ENCODE measurements at regions not wholly inside any gene's neighbourhood (a gene's known extent, or its start where the extent isn't known, plus 50 kb on each side); places are given as distances from the start of the nearest gene placed in this dataset.
A peak's percentile ranks its signal among the peaks of the same experiment; 100 is the strongest.

DNA sequence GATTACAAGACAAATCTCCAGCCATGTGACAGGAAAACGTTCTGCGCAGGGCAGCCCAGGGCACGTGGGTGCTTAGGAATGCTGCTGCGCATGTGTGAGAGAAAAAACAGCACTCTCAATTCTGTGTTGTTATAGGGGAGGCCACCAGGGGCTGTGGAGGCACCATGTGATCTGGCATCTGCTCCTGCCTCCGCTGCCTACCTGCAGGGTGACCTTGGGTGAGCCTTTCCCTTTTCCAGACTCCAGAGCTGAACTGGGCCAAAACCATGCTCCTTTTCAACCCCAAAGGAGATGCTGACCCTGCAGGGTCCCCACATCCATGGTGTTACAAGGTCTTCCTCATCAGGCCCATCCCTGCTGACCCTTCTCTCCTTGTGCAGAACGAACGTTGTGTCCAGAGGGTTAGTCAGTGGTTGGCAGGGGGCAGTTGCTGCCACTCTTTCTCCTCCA lies 81.5 kb upstream of the RASGRF1 start:
- peaks cover 25 to 41% of the 10 kb centered on the region in 2 experiments for H3K4me1 ChIP-seq (ENCODE audit: control insufficient read depth in 1 of 2, insufficient read depth in 2 of 2, low read length in 2 of 2)
- no peak overlapping the region for H3K4me2 ChIP-seq (ENCODE audit: low read length)
- no peaks in the 10 kb centered on the region; the same call in 1 of the 2 replicates for H3K27me3 ChIP-seq (ENCODE audit: insufficient read depth, low read length)
- no peak overlapping the region for H2AFZ ChIP-seq (ENCODE audit: low read depth, low read length, poor library complexity, severe bottlenecking)
- intact Hi-C loops (cut with micrococcal nuclease), result no loop called here
- BruUV-seq (replicated peaks), result no TSS peak
- RAD21 ChIA-PET (ENCODE audit: low non-redundant PET in 1 of 2, low total read pairs in 2 of 2, uncharacterized antibody in 2 of 2, unreplicated experiment in 2 of 2), result no interaction called here
- H3K9me3 ChIP-seq (ENCODE audit: control insufficient read depth in 1 of 2, insufficient read depth in 1 of 2, low read depth in 1 of 2, low read length in 2 of 2), result no peaks in the 10 kb centered on the region
- H3K36me3 ChIP-seq (ENCODE audit: control insufficient read depth in 1 of 2, insufficient read depth in 2 of 2, low read length in 2 of 2), result no peaks in the 10 kb centered on the region
- H3K9ac ChIP-seq (ENCODE audit: low read length), result no peak overlapping the region
- H3K4me3 ChIP-seq (replicated peaks in 1 of 2; ENCODE audit: low read depth in 1 of 2, low read length in 2 of 2), result no peak overlapping the region
- CTCF ChIA-PET, result interaction anchor here (3.2 kb wide), 1 partner anchor 12 kb away, joined by 25 read pairs; no protein-coding TSS in a partner anchor
- TF ChIP-seq, protein P1, sequence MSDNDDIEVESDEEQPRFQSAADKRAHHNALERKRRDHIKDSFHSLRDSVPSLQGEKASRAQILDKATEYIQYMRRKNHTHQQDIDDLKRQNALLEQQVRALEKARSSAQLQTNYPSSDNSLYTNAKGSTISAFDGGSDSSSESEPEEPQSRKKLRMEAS (IDR thresholded peaks at IDR 0.05), result peak; percentile 56
- no peak for TF ChIP-seq SRF (IDR thresholded peaks at IDR 0.05; ENCODE audit: low read depth)
- no peak for TF ChIP-seq SIN3A (IDR thresholded peaks at IDR 0.05; ENCODE audit: low read depth)
- TF ChIP-seq, protein P2, sequence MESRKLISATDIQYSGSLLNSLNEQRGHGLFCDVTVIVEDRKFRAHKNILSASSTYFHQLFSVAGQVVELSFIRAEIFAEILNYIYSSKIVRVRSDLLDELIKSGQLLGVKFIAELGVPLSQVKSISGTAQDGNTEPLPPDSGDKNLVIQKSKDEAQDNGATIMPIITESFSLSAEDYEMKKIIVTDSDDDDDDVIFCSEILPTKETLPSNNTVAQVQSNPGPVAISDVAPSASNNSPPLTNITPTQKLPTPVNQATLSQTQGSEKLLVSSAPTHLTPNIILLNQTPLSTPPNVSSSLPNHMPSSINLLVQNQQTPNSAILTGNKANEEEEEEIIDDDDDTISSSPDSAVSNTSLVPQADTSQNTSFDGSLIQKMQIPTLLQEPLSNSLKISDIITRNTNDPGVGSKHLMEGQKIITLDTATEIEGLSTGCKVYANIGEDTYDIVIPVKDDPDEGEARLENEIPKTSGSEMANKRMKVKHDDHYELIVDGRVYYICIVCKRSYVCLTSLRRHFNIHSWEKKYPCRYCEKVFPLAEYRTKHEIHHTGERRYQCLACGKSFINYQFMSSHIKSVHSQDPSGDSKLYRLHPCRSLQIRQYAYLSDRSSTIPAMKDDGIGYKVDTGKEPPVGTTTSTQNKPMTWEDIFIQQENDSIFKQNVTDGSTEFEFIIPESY (IDR thresholded peaks at IDR 0.05; ENCODE audit: extremely low read depth, insufficient replicate concordance, low read length), result no peak
- TF ChIP-seq, protein P3, sequence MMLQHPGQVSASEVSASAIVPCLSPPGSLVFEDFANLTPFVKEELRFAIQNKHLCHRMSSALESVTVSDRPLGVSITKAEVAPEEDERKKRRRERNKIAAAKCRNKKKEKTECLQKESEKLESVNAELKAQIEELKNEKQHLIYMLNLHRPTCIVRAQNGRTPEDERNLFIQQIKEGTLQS (IDR thresholded peaks at IDR 0.05), result no peak
- TF ChIP-seq, protein P4, sequence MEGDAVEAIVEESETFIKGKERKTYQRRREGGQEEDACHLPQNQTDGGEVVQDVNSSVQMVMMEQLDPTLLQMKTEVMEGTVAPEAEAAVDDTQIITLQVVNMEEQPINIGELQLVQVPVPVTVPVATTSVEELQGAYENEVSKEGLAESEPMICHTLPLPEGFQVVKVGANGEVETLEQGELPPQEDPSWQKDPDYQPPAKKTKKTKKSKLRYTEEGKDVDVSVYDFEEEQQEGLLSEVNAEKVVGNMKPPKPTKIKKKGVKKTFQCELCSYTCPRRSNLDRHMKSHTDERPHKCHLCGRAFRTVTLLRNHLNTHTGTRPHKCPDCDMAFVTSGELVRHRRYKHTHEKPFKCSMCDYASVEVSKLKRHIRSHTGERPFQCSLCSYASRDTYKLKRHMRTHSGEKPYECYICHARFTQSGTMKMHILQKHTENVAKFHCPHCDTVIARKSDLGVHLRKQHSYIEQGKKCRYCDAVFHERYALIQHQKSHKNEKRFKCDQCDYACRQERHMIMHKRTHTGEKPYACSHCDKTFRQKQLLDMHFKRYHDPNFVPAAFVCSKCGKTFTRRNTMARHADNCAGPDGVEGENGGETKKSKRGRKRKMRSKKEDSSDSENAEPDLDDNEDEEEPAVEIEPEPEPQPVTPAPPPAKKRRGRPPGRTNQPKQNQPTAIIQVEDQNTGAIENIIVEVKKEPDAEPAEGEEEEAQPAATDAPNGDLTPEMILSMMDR (IDR thresholded peaks at IDR 0.05 in 2 of 3, conservative IDR thresholded peaks at IDR 0.05 in 1 of 3; ENCODE audit: borderline replicate concordance in 1 of 3, insufficient read depth in 1 of 3, low read depth in 2 of 3, low read length in 2 of 3), result peak in 2 of 3 experiments; percentile 32 to 35; a peak in 3 of 6 replicates
- peak; percentile 70 for ATAC-seq
- H3K27ac ChIP-seq (ENCODE audit: low read depth, low read length), result no peak overlapping the region
- no peaks in the 10 kb centered on the region for H4K20me1 ChIP-seq (ENCODE audit: insufficient read depth)
- no peaks in the 10 kb centered on the region for H3K79me2 ChIP-seq (ENCODE audit: insufficient read depth, low read length)
- no peaks in the 10 kb centered on the region for H3K9me2 ChIP-seq (ENCODE audit: insufficient read depth)
- POLR2A ChIA-PET, result no interaction called here
- no peak for DNase-seq (ENCODE audit: low read depth, low spot score)
